ENCODE measurements at regions not wholly inside any gene's neighbourhood (a gene's known extent, or its start where the extent isn't known, plus 50 kb on each side); places are given as distances from the start of the nearest gene placed in this dataset.

GRCh38 chr17:33798308-33798707 lies 456.8 kb upstream of the CCL2 start:
- Histone ChIP-seq H3K9ac (ENCODE audit: insufficient read depth, low read depth, low read length) (no peak overlapping the region), H3K4me2 (ENCODE audit: low read depth, low read length) (no peak overlapping the region), H3K27me3 (ENCODE audit: control insufficient read depth in 1 of 2, insufficient read depth in 2 of 2, low read length in 2 of 2) (no peaks in the 10 kb centered on the region), H4K20me1 (ENCODE audit: insufficient read depth, low read length) (no peaks in the 10 kb centered on the region), H2AFZ (ENCODE audit: low read length) (no peak overlapping the region), H3K9me3 (ENCODE audit: low read length) (no peaks in the 10 kb centered on the region), H3K4me1 (ENCODE audit: insufficient read depth, low read length) (no peaks in the 10 kb centered on the region), H3K27ac (ENCODE audit: extremely low read length, insufficient read depth, low read length) (no peak overlapping the region), H3K36me3 (replicated peaks in 1 of 2; ENCODE audit: control insufficient read depth in 1 of 2, insufficient read depth in 2 of 2, low read length in 2 of 2) (no peaks in the 10 kb centered on the region), H3K79me2 (ENCODE audit: insufficient read depth, low read length) (no peaks in the 10 kb centered on the region), H3K4me3 (replicated peaks in 1 of 3; ENCODE audit: insufficient read depth in 1 of 3, low read depth in 2 of 3, low read length in 3 of 3) (no peak overlapping the region)
- no peak for DNase-seq (ENCODE audit: low spot score)
- TF ChIP-seq STAG1 (CRISPR knock-in tag; IDR thresholded peaks at IDR 0.05): no peak
- no peak for TF ChIP-seq ZNF274 (CRISPR knock-in tag; IDR thresholded peaks at IDR 0.05)
- TF ChIP-seq ZFP36L1 (CRISPR knock-in tag; IDR thresholded peaks at IDR 0.05): no peak
- no peak for TF ChIP-seq MEIS2 (CRISPR knock-in tag; IDR thresholded peaks at IDR 0.05)
- FAIRE-seq: no peak
- BruUV-seq (replicated peaks): no TSS peak
- no peak for ATAC-seq
- in situ Hi-C loops (cut with HindIII; ENCODE audit: extremely low pct_ligation_motif_present, low pct_unique_long_range_greater_than_20kb) (no loop called here), intact Hi-C loops (cut with micrococcal nuclease; ENCODE audit: unreplicated experiment) (no loop called here)
- ChIA-PET POLR2A (no interaction called here), CTCF (ENCODE audit: low intra/inter-chr PET ratio, low total read pairs) (no interaction called here)
- WGBS (ENCODE audit: low lambda C conversion rate): 10% methylated on average over 4 of the region's 5 CpGs

- TF ChIP-seq, protein P1, sequence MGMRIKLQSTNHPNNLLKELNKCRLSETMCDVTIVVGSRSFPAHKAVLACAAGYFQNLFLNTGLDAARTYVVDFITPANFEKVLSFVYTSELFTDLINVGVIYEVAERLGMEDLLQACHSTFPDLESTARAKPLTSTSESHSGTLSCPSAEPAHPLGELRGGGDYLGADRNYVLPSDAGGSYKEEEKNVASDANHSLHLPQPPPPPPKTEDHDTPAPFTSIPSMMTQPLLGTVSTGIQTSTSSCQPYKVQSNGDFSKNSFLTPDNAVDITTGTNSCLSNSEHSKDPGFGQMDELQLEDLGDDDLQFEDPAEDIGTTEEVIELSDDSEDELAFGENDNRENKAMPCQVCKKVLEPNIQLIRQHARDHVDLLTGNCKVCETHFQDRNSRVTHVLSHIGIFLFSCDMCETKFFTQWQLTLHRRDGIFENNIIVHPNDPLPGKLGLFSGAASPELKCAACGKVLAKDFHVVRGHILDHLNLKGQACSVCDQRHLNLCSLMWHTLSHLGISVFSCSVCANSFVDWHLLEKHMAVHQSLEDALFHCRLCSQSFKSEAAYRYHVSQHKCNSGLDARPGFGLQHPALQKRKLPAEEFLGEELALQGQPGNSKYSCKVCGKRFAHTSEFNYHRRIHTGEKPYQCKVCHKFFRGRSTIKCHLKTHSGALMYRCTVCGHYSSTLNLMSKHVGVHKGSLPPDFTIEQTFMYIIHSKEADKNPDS (CRISPR knock-in tag; IDR thresholded peaks at IDR 0.05): no peak
- Histone ChIP-seq H3K4me3 (replicated peaks in 1 of 3; ENCODE audit: insufficient read depth in 1 of 3, low read depth in 2 of 3, low read length in 3 of 3) (no peak overlapping the region), H4K20me1 (ENCODE audit: insufficient read depth, low read length) (no peaks in the 10 kb centered on the region), H3K9ac (ENCODE audit: insufficient read depth, low read depth, low read length) (no peak overlapping the region), H3K4me1 (ENCODE audit: insufficient read depth, low read length) (no peaks in the 10 kb centered on the region), H3K36me3 (replicated peaks in 1 of 2; ENCODE audit: control insufficient read depth in 1 of 2, insufficient read depth in 2 of 2, low read length in 2 of 2) (no peaks in the 10 kb centered on the region), H2AFZ (ENCODE audit: low read length) (no peak overlapping the region), H3K27me3 (ENCODE audit: control insufficient read depth in 1 of 2, insufficient read depth in 2 of 2, low read length in 2 of 2) (no peaks in the 10 kb centered on the region), H3K9me3 (ENCODE audit: low read length) (no peaks in the 10 kb centered on the region), H3K4me2 (ENCODE audit: low read depth, low read length) (no peak overlapping the region), H3K27ac (ENCODE audit: extremely low read length, insufficient read depth, low read length) (no peak overlapping the region), H3K79me2 (ENCODE audit: insufficient read depth, low read length) (no peaks in the 10 kb centered on the region)
- POLR2A ChIA-PET: no interaction called here
- in situ Hi-C loops (cut with HindIII; ENCODE audit: extremely low pct_ligation_motif_present, low pct_unique_long_range_greater_than_20kb): no loop called here
- CTCF ChIA-PET (ENCODE audit: low intra/inter-chr PET ratio, low total read pairs): no interaction called here
- intact Hi-C loops (cut with micrococcal nuclease; ENCODE audit: unreplicated experiment): no loop called here
- DNase-seq (ENCODE audit: low spot score): no peak
- FAIRE-seq: no peak
- 11% methylated on average over 10 of the region's 10 CpGs for WGBS (ENCODE audit: low lambda C conversion rate)
- BruUV-seq (replicated peaks): no TSS peak
- ATAC-seq: no peak
Observed at GRCh38 chr17:33802349-33803198, 452.5 kb upstream of the CCL2 start.

Measured in HepG2 (cell line).